DND-41 (cell line): ENCODE measurements at regions not wholly inside any gene's neighbourhood (a gene's known extent, or its start where the extent isn't known, plus 50 kb on each side); places are given as distances from the start of the nearest gene placed in this dataset.

Source experiments
- ATAC-seq: fragments of 200-7000 bp; cut with Tn5 transposase; 3 replicates; pipeline ENCODE4 v1.9.1; 2021; ENCODE audit warnings: low read depth; ENCODE audit not compliant: insufficient read depth
- DNase-seq: peaks from one replicate; pipeline ENCODE4 v3.0.0-alpha.2; 2020
- H2AFZ ChIP-seq: 2 replicates; pipeline ENCODE4 v1.6.0; 2012; ENCODE audit warnings: low read depth, low read length
- H3K27ac ChIP-seq: 2 replicates; pipeline ENCODE4 v1.5.1; 2012; ENCODE audit warnings: low read length, inconsistent platforms
- H3K27me3 ChIP-seq: fragments of 200-600 bp; sonication (generic); 2 replicates; pipeline ENCODE4 v1.6.0; 2012; ENCODE audit warnings: low read length, mild to moderate bottlenecking, inconsistent platforms; ENCODE audit not compliant: insufficient read depth, poor library complexity
- H3K36me3 ChIP-seq: 2 replicates; pipeline ENCODE4 v1.5.1; 2012; ENCODE audit warnings: low read length, inconsistent platforms; ENCODE audit not compliant: insufficient read depth
- H3K4me1 ChIP-seq: 2 replicates; pipeline ENCODE4 v1.5.1; 2012; ENCODE audit warnings: mild to moderate bottlenecking, low read length; ENCODE audit not compliant: insufficient read depth
- H3K4me2 ChIP-seq: 2 replicates; pipeline ENCODE4 v1.6.0; 2012; ENCODE audit warnings: mild to moderate bottlenecking, moderate library complexity, low read length, inconsistent platforms; ENCODE audit not compliant: insufficient read depth
- H3K4me3 ChIP-seq, 2 experiments: fragments of 200-600 bp in 1 of 2; shearing (Covaris generic) in 1 of 2; 2 replicates each; pipeline ENCODE4 v1.5.1; 2012 to 2016; ENCODE audit warnings: inconsistent platforms in 2 of 2, low read length in 2 of 2, mild to moderate bottlenecking in 2 of 2, low read depth in 1 of 2, moderate library complexity in 1 of 2
- H3K79me2 ChIP-seq: 2 replicates; pipeline ENCODE4 v1.6.0; 2012; ENCODE audit warnings: low read length, inconsistent platforms; ENCODE audit not compliant: insufficient read depth
- H3K9ac ChIP-seq: 2 replicates; pipeline ENCODE4 v1.6.0; 2012; ENCODE audit warnings: low read depth, mild to moderate bottlenecking, inconsistent platforms, low read length, moderate library complexity
- H3K9me3 ChIP-seq: 2 replicates; pipeline ENCODE4 v1.5.1; 2012; ENCODE audit warnings: low read length, moderate library complexity, mild to moderate bottlenecking, inconsistent platforms; ENCODE audit not compliant: insufficient read depth, severe bottlenecking
- H4K20me1 ChIP-seq: 2 replicates; pipeline ENCODE4 v1.6.0; 2012; ENCODE audit warnings: low read length; ENCODE audit not compliant: insufficient read depth
- CTCF ChIP-seq: IDR thresholded peaks from 2 replicates; pipeline ENCODE4 v1.5.1; 2012; ENCODE audit warnings: borderline replicate concordance, low read length, moderate library complexity, mild to moderate bottlenecking; ENCODE audit not compliant: poor library complexity, severe bottlenecking; ENCODE audit errors: extremely low read depth
- EZH2 ChIP-seq: IDR thresholded peaks from 3 replicates; pipeline ENCODE4 v1.6.1; 2012; ENCODE audit warnings: borderline replicate concordance, low read depth, mild to moderate bottlenecking, moderate library complexity, low read length, inconsistent platforms; ENCODE audit not compliant: severe bottlenecking

GRCh38 chr7:70920876-70921275, 211.1 kb upstream of the GALNT17 start:
- Histone ChIP-seq H3K36me3 (no peaks in the 10 kb centered on the region), H3K4me2 (no peak overlapping the region), H3K27me3 (no peaks in the 10 kb centered on the region), H3K9ac (no peak overlapping the region), H4K20me1 (no peaks in the 10 kb centered on the region), H3K9me3 (no peaks in the 10 kb centered on the region), H2AFZ (no peak overlapping the region), H3K27ac (no peak overlapping the region), H3K4me1 (no peaks in the 10 kb centered on the region), H3K4me3 (no peak overlapping the region), H3K79me2 (no peaks in the 10 kb centered on the region)
- TF ChIP-seq CTCF (no peak), EZH2 (no peak)
- no peak for DNase-seq
- ATAC-seq = no peak

- no peaks in the 10 kb centered on the region for H4K20me1 ChIP-seq
- TF ChIP-seq CTCF = no peak
- TF ChIP-seq EZH2 = no peak
- H3K9ac ChIP-seq = no peak overlapping the region
- H3K4me3 ChIP-seq = no peak overlapping the region
- peak; percentile 52; the same call in 1 of the 3 replicates for ATAC-seq
- DNase-seq = peak; percentile 7
- no peak overlapping the region for H3K4me2 ChIP-seq
- no peak overlapping the region for H2AFZ ChIP-seq
- H3K79me2 ChIP-seq = no peaks in the 10 kb centered on the region
- no peak overlapping the region for H3K27ac ChIP-seq
- H3K36me3 ChIP-seq = no peaks in the 10 kb centered on the region
- no peaks in the 10 kb centered on the region for H3K4me1 ChIP-seq
- H3K27me3 ChIP-seq = no peaks in the 10 kb centered on the region
- no peaks in the 10 kb centered on the region for H3K9me3 ChIP-seq
These were observed 208.6 kb upstream of the GALNT17 start for GRCh38 chr7:70923181-70923845.

GRCh38 chr7:70925411-70926115, 206.4 kb upstream of the GALNT17 start:
- TF ChIP-seq EZH2 = no peak
- no peak for TF ChIP-seq CTCF
- no peak for DNase-seq
- no peaks in the 10 kb centered on the region for H3K9me3 ChIP-seq
- no peak for ATAC-seq
- H3K4me3 ChIP-seq = no peak overlapping the region
- H3K4me1 ChIP-seq = no peaks in the 10 kb centered on the region
- no peaks in the 10 kb centered on the region for H3K79me2 ChIP-seq
- no peaks in the 10 kb centered on the region for H3K36me3 ChIP-seq
- no peak overlapping the region for H3K4me2 ChIP-seq
- no peak overlapping the region for H2AFZ ChIP-seq
- no peak overlapping the region for H3K27ac ChIP-seq
- H4K20me1 ChIP-seq = no peaks in the 10 kb centered on the region
- H3K27me3 ChIP-seq = no peaks in the 10 kb centered on the region
- H3K9ac ChIP-seq = no peak overlapping the region

GRCh38 chr7:70926666-70927065, 205.3 kb upstream of the GALNT17 start:
- Histone ChIP-seq H4K20me1 (no peaks in the 10 kb centered on the region), H3K4me3 (no peak overlapping the region), H3K27me3 (no peaks in the 10 kb centered on the region), H3K9ac (no peak overlapping the region), H3K27ac (no peak overlapping the region), H3K4me2 (no peak overlapping the region), H3K79me2 (no peaks in the 10 kb centered on the region), H3K4me1 (no peaks in the 10 kb centered on the region), H2AFZ (no peak overlapping the region), H3K36me3 (no peaks in the 10 kb centered on the region), H3K9me3 (no peaks in the 10 kb centered on the region)
- TF ChIP-seq CTCF (no peak), EZH2 (no peak)
- no peak for DNase-seq
- no peak for ATAC-seq
